ENCODE measurements at regions not wholly inside any gene's neighbourhood (a gene's known extent, or its start where the extent isn't known, plus 50 kb on each side); places are given as distances from the start of the nearest gene placed in this dataset.

DNA sequence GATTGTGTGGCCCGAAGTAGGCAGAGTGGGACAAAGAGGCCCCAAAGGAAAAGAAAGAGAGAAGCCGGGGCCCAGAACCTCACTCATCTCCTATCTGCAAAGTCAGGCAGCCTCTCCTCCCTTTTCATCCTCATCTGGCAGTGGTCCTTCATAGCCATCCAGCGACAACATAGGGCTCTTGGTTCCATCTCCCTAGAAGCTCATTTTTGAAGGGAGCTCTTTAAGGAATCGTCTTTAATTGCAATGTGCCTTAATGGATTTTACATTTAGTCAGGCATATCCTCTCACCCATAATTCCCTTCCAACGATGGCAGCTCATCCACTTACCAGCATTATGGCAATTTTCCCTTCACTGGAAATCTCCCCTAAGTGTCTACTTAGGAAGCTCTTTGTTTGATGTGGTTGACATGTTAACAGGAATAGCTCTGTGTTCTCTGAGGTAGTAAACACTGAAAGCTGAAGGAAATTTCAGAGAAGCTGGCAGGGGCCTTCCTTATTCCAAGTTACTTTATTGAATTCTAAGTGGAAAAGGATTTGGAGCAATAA is 780.6 kb downstream of the TSN start:
- intact Hi-C loops (cut with micrococcal nuclease; ENCODE audit: unreplicated experiment): no loop called here
- POLR2A ChIA-PET: no interaction called here
- Histone ChIP-seq H3K4me3 (ENCODE audit: low read depth, low read length) (no peak overlapping the region), H3K4me1 (no peaks in the 10 kb centered on the region), H3K27me3 (replicated peaks; ENCODE audit: control insufficient read depth, insufficient read depth, low read length) (no peaks in the 10 kb centered on the region), H3K9me3 (no peaks in the 10 kb centered on the region), H3K36me3 (ENCODE audit: control insufficient read depth, insufficient read depth, low read length) (no peaks in the 10 kb centered on the region)
- H3K4me3 Mint-ChIP-seq (ENCODE audit: unreplicated experiment): no peak overlapping the region
- BruUV-seq (replicated peaks): no TSS peak
- H3K36me3 Mint-ChIP-seq (ENCODE audit: insufficient read depth, unreplicated experiment): no peaks in the 10 kb centered on the region
- CTCF ChIA-PET: no interaction called here
- H3K27ac Mint-ChIP-seq (ENCODE audit: unreplicated experiment): no peak overlapping the region
- no peak for DNase-seq
- no peaks in the 10 kb centered on the region for H3K4me1 Mint-ChIP-seq (ENCODE audit: low read depth, unreplicated experiment)
- H3K27me3 Mint-ChIP-seq (ENCODE audit: insufficient read depth, unreplicated experiment): peaks cover 8% of the 10 kb centered on the region
- H3K9me3 Mint-ChIP-seq (ENCODE audit: unreplicated experiment): no peaks in the 10 kb centered on the region
- TF ChIP-seq, protein P1, sequence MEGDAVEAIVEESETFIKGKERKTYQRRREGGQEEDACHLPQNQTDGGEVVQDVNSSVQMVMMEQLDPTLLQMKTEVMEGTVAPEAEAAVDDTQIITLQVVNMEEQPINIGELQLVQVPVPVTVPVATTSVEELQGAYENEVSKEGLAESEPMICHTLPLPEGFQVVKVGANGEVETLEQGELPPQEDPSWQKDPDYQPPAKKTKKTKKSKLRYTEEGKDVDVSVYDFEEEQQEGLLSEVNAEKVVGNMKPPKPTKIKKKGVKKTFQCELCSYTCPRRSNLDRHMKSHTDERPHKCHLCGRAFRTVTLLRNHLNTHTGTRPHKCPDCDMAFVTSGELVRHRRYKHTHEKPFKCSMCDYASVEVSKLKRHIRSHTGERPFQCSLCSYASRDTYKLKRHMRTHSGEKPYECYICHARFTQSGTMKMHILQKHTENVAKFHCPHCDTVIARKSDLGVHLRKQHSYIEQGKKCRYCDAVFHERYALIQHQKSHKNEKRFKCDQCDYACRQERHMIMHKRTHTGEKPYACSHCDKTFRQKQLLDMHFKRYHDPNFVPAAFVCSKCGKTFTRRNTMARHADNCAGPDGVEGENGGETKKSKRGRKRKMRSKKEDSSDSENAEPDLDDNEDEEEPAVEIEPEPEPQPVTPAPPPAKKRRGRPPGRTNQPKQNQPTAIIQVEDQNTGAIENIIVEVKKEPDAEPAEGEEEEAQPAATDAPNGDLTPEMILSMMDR (IDR thresholded peaks at IDR 0.05; ENCODE audit: insufficient read depth in 1 of 2, low read depth in 1 of 2, low read length in 1 of 2, severe bottlenecking in 1 of 2, unreplicated experiment in 1 of 2): no peak

GRCh38 chr2:122539311-122539710 is 783.9 kb downstream of the TSN start:
- Mint-ChIP-seq H3K27ac (ENCODE audit: unreplicated experiment) (no peak overlapping the region), H3K27me3 (ENCODE audit: insufficient read depth, unreplicated experiment) (peaks cover 14% of the 10 kb centered on the region), H3K4me3 (ENCODE audit: unreplicated experiment) (no peak overlapping the region), H3K9me3 (ENCODE audit: unreplicated experiment) (no peaks in the 10 kb centered on the region), H3K36me3 (ENCODE audit: insufficient read depth, unreplicated experiment) (no peaks in the 10 kb centered on the region), H3K4me1 (ENCODE audit: low read depth, unreplicated experiment) (no peaks in the 10 kb centered on the region)
- Histone ChIP-seq H3K4me1 (no peaks in the 10 kb centered on the region), H3K27me3 (replicated peaks; ENCODE audit: control insufficient read depth, insufficient read depth, low read length) (no peaks in the 10 kb centered on the region), H3K4me3 (ENCODE audit: low read depth, low read length) (no peak overlapping the region), H3K36me3 (ENCODE audit: control insufficient read depth, insufficient read depth, low read length) (no peaks in the 10 kb centered on the region), H3K9me3 (no peaks in the 10 kb centered on the region)
- ChIA-PET CTCF (no interaction called here), POLR2A (no interaction called here)
- intact Hi-C loops (cut with micrococcal nuclease; ENCODE audit: unreplicated experiment): no loop called here
- DNase-seq: no peak
- no TSS peak for BruUV-seq (replicated peaks)
- TF ChIP-seq, protein P1 (IDR thresholded peaks at IDR 0.05; ENCODE audit: insufficient read depth in 1 of 2, low read depth in 1 of 2, low read length in 1 of 2, severe bottlenecking in 1 of 2, unreplicated experiment in 1 of 2): no peak

GRCh38 chr2:122539920-122540319 is 784.5 kb downstream of the TSN start:
- ChIA-PET CTCF (no interaction called here), POLR2A (no interaction called here)
- no peaks in the 10 kb centered on the region for H3K4me1 Mint-ChIP-seq (ENCODE audit: low read depth, unreplicated experiment)
- H3K9me3 ChIP-seq: no peaks in the 10 kb centered on the region
- H3K36me3 ChIP-seq (ENCODE audit: control insufficient read depth, insufficient read depth, low read length): no peaks in the 10 kb centered on the region
- TF ChIP-seq, protein P1 (IDR thresholded peaks at IDR 0.05; ENCODE audit: insufficient read depth in 1 of 2, low read depth in 1 of 2, low read length in 1 of 2, severe bottlenecking in 1 of 2, unreplicated experiment in 1 of 2): no peak
- intact Hi-C loops (cut with micrococcal nuclease; ENCODE audit: unreplicated experiment): no loop called here
- H3K4me3 Mint-ChIP-seq (ENCODE audit: unreplicated experiment): no peak overlapping the region
- DNase-seq: no peak
- BruUV-seq (replicated peaks): no TSS peak
- no peak overlapping the region for H3K4me3 ChIP-seq (ENCODE audit: low read depth, low read length)
- no peaks in the 10 kb centered on the region for H3K4me1 ChIP-seq
- no peaks in the 10 kb centered on the region for H3K9me3 Mint-ChIP-seq (ENCODE audit: unreplicated experiment)
- H3K36me3 Mint-ChIP-seq (ENCODE audit: insufficient read depth, unreplicated experiment): no peaks in the 10 kb centered on the region
- H3K27ac Mint-ChIP-seq (ENCODE audit: unreplicated experiment): no peak overlapping the region
- H3K27me3 Mint-ChIP-seq (ENCODE audit: insufficient read depth, unreplicated experiment): peaks cover 14% of the 10 kb centered on the region
- no peaks in the 10 kb centered on the region for H3K27me3 ChIP-seq (replicated peaks; ENCODE audit: control insufficient read depth, insufficient read depth, low read length)
